ENCODE measurements at regions not wholly inside any gene's neighbourhood (a gene's known extent, or its start where the extent isn't known, plus 50 kb on each side); places are given as distances from the start of the nearest gene placed in this dataset.
"Not testable (repeated sequence)": the region's sequence is repeated elsewhere in the genome, so short reads cannot be mapped to it uniquely, and the experiment has no call there.

GRCh38 chr6:20338156-20338555 lies 63.5 kb upstream of the E2F3 start:
- in situ Hi-C loops (cut with HindIII; ENCODE audit: low sequenced_read_pairs), result no loop called here

DNA sequence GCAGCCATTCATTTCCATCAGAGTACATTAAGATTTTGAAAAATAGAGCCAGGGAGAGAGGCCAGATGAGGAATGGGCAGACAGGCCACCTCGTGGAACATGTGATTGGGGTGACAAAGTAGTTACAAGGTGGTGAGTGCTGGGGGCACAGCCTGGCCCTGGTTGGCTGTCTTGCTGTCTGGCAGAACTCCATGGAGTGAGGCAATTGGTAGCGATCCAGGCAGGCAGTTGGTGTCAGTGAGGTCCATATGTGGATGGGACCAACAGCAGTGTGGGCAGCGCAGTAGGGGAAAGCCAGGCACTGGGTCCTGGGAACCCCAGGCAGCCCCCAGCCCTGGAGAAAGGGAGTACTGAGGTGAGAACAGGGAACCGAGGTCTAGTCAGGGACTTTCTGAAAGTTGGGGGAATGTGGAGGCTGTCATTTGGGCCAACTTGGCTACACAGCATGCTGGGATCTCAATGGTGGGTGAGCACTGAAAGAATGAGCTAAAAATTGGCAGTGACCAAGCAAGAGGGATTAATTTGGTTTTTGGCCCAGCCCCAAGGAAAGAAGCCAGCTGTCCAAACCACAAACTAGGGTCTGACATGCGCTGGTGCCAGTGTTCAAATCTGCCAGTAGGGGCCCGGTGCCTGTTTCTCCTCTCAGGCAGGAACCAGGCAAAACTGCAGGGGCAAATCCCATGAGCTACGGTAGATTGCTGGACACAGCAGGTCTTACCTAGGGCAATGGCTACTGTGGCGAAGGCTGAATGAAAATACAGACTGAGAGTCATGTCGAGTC lies 61.4 kb upstream of the E2F3 start:
- in situ Hi-C loops (cut with HindIII; ENCODE audit: low sequenced_read_pairs), result no loop called here

DNA sequence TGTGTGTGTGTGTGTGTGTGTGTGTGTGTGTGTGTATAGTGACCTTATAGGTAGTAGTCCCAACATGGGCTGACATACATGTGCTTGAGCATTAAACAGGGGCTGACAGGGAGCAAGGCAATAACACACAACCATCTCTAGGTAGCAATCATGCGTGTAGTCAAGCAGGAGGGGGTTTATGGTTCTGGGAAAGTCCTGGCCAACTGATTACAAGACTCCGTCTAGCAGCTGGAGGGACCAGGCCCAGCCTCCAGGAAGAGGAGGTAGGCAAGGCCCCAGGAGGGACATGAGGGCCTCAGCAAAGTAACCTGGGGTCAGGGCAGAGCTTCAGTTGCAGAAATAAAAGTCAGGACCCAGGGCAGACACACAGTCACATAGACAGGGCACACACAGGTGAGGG lies 60.6 kb upstream of the E2F3 start:
- in situ Hi-C loops (cut with HindIII; ENCODE audit: low sequenced_read_pairs), result no loop called here

GRCh38 chr6:20341564-20341963 lies 60.1 kb upstream of the E2F3 start:
- in situ Hi-C loops (cut with HindIII; ENCODE audit: low sequenced_read_pairs), result no loop called here

GRCh38 chr6:20346948-20347347 lies 54.7 kb upstream of the E2F3 start:
- in situ Hi-C loops (cut with HindIII; ENCODE audit: low sequenced_read_pairs), result not testable (repeated sequence)

GRCh38 chr6:20348041-20348440 lies 53.6 kb upstream of the E2F3 start:
- in situ Hi-C loops (cut with HindIII; ENCODE audit: low sequenced_read_pairs), result no loop called here

DNA sequence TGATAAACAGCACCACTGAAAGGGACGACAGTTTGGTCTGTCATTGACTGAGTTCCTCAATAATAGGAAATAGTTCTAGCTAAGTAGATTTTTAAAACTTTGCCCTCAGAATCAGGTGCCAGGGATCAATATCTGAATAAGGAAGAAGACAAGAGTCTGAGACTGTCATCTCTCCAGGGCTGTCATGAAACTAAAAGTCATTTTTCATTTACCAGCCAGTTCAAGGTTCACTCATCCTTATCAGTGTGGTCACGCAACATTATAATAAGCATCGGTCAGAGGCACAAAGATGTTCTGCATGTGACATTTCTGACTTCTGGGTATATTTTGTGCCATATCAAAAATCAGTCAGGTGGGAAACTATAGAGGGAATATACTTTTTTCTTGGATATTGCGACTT lies 52.5 kb upstream of the E2F3 start:
- in situ Hi-C loops (cut with HindIII; ENCODE audit: low sequenced_read_pairs), result no loop called here

DNA sequence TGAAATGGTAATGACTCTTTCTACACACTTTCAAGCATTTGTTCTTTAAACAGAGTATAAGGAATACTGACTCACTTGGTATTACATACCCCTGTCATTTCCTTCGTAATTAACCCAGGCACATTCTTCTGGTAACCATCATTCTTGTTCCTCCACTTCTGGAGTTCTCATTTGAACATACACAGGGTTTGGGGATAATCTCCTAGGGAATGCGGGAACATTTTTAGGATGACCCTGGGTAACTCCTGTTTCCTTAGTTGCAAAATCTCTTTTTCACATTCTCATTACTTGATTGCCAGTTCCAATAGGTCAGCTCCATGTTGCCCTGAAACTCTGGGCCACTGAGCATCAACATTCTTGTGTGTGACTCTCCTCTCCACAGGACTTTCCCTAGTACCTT lies 51.5 kb upstream of the E2F3 start:
- in situ Hi-C loops (cut with HindIII; ENCODE audit: low sequenced_read_pairs), result no loop called here

GRCh38 chr6:20351534-20351933 lies 50.1 kb upstream of the E2F3 start:
- in situ Hi-C loops (cut with HindIII; ENCODE audit: low sequenced_read_pairs), result no loop called here
